Middle frontal gyrus (tissue), 1 donor: ENCODE measurements at regions not wholly inside any gene's neighbourhood (a gene's known extent, or its start where the extent isn't known, plus 50 kb on each side); places are given as distances from the start of the nearest gene placed in this dataset.

Source experiments
- DNase-seq: peaks from one replicate; pipeline ENCODE4 v3.0.0-alpha.2; 2015; ENCODE audit warnings: low spot score; ENCODE audit errors: extremely low spot score

DNA sequence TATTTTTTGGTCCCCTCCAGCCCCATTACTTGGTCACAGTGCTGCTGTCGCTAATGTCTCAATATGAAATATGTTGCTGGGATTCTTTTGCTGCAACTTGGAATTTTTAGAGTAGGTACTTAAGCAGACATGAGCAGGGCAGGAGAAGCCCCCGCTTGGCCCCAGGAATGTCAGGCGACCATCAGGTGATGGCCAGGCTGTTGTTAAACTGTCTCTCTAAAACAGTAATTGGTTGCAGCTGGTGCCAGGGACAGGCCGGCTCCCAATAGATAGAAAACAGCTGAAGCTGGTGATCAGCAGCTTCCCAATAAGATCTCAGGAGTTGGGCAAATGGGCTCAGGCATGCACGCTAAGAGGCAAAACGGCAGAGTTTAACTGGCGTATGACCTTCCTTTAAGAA lies 329.9 kb upstream of the TBL1XR1 start:
- DNase-seq, result no peak

DNA sequence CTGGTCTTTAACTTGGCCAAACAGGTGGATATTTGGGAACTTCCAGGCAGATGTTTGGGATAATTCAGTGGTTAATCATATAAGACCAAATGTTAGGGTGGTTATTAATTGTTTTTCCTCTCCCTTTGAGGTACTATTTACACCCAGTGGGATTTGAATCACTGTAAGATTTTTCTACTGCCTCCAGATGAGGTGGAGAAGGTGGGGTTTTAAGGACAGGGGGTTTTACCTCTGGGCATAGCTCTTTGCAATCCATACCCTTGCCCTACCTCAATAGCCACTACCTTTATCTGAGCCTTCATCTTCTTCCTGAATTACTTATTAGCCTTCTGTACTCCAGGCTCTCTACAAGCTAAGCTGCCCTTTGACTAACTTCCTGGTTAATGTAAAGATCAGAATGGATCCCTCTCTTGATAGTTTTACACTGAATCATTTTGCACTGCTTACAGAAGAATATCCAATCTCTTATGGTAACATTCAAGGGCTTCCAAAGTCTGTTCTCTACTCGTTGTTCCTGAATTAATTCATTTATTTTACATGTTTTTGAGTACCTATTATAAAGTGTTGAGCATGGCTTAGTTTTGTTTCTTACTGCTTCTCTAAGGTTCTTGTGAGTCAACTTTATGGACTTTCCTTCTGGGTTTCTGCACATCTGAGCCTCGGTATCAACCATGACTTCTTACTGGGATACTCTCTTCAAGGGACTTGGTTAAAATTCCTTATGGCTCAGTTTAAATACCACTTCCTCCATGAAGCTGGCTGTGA lies 331.2 kb upstream of the TBL1XR1 start:
- no peak for DNase-seq

DNA sequence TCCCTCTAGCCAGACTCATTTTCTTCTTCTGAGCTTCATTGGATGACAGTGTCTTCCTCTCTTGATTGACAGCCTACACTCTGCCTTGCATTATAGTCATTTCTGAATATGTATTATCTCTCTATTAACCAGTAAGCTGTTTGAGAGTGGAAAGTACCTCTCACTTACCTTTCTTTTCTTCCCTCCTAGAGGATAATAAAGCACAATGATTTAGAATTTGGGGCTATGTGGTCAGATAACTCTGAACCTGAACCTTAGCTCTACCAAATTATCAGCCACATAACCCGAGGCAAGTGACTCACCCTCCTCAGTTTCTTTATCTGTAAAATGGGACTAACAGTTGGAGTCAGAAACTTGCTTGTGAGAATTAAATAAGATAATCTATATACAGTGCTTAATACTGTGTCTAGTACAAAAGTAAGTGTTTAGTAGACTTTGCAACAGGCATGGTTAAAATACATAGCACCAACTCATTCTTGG lies 331.8 kb upstream of the TBL1XR1 start:
- DNase-seq, result no peak

DNA sequence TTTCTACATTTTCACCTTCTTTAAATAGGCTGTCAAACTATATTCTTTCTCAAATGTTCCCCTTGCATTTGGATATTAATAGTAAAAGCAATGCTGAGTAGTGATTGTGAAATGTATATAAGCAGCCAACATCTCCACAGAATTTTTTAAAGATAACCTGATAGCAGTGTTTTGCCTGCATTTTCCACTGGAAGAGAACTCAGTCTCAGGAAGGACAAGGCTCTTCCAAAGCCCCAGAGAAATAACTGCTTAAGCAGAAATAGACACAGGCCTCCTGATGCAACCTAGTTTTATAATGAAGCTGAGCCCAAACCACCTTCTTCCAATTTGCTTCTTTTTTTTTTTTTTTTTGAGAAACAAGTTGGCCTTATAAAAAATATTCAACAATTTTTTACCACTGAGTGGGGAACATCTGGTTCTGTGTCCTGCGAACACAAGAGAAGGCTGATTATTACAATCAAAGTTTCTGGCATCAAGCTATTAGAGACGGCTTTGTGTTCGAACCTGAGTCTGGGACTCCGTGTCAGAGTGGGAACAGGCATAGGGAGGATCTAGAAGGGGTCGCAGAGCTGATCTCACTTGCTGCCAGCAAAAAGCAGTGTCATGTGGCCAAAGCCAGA lies 332.5 kb upstream of the TBL1XR1 start:
- no peak for DNase-seq

DNA sequence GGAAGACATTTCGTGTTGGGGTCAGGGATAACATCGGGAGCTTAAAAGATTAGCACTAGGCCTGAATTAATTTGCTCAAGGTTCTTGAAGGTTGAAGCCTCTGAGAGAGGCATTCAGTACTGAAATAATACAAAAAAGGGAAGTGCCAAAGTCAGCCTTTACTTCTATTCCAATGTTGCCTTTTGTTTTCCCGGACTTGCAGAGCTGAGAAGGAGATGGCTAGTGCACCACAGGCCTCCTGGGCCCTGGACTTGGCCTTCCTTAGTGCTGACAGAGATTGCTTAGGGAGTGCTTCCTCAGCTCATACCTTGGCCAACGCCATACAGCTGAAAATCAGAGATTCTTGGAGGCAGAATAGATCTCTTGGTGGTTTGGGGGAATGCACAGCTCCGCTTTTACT lies 333.6 kb upstream of the TBL1XR1 start:
- no peak for DNase-seq

DNA sequence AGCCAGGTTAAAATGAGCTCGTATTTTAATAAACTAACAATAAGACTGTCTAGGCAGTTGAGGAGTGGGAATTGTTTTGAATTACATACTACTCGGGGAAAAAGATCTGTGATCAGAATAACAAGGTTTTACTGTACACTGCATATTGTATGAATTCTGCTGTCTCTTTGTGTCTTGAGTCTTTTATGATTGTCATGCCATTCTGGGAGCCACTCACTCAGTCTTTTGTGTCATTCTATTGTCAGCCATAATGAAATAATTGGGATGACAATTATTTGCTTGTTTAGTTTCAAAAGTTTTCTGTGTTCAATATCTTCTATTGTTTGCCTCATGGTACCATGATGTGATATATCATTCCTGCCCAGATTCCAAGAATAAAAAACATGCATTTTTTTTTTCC lies 339.6 kb upstream of the TBL1XR1 start:
- DNase-seq, result no peak

DNA sequence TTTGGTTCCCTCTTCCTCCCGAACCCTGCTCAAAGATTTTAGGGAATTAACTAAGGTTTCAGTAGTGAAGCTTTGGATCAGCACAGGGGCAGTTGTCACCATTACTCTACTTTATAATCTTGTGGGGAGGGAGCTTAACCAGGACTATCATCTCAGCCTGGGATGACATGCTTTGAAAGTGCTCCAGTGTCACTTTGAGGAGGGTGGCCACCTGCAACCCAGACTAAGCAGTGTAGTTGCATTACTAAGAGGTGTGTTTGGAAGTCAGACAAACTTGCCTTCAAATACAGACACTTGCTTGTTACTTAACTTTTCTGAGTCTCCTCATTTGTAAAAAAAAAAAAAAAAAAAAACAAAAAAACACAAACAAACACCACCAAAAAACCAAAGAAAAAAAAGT lies 340.3 kb upstream of the TBL1XR1 start:
- no peak for DNase-seq

DNA sequence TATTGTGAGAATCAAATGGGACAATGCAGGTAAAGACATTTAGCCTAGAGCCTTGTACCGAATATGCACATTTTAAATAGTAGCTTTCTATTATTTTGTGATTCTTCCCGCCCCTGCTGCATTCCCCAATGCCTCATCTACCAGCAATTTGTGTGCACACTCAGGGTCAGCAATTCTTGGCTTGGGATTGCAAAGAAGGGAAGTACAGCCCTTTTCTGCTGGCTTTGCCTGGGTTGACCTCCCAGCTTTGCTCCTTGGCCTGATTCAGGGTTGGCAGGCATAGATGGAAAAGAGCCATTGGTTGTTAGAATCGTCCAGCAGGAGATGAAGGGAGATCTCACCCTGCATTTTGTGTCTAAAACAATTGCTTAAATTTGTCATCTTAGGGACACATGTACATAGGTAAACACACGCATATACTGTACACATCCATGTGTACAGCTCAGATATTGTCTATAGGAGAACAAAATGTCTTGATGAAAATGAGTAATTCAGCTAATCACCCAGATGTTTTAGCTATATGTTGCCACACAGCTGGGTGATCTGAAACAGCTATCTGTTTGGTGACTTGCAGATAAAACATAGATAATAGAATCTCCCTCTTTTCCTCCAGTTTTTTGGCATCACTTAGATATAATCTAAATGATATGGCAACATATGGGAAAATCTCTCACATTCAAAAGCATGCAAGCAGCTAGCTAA lies 340.9 kb upstream of the TBL1XR1 start:
- peak; percentile 26 for DNase-seq

GRCh38 chr3:177538750-177539730 lies 341.8 kb upstream of the TBL1XR1 start:
- no peak for DNase-seq

- no peak for DNase-seq
Observed at GRCh38 chr3:177541541-177541940, 344.3 kb upstream of the TBL1XR1 start.

DNA sequence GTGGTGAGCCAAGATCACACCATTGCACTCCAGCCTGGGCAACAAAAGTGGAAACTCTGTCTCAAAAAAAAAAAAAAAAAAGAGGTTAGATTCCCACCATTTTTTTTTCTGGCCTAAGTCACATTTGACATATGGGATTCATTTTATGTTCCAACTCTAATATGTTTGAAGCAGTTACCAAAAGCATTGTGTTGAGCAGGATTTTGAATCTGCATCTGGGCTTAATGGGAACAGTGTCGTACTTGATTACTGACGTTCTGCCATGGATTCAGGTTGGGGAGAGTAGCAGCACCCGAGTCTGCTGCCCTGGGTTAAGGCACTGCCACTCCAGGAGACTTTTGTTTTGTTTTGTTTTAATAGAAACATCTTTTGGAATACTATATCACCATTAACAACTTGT lies 348.7 kb upstream of the TBL1XR1 start:
- DNase-seq, result no peak

GRCh38 chr3:177547711-177548350 lies 350.5 kb upstream of the TBL1XR1 start:
- no peak for DNase-seq

DNA sequence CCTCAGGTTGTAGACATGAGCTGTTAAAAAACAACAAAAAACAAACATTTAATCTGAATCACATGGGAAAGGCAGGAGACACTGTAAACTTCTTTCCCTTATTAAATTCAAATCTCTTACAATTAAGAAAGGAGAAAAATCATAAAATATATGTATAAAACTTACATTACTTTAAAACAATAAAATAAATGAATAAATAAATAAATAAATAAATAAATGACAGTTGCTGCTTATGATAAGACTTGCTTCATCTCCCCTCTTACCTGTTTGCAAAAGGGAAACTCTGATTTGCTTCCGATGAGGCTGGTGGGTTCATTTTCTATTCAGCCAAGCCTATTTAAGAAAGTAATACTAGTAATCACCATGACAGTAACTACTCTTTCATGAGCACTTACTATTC lies 353.4 kb upstream of the TBL1XR1 start:
- no peak for DNase-seq

GRCh38 chr3:177551431-177551836 lies 354.2 kb upstream of the TBL1XR1 start:
- DNase-seq, result no peak

DNA sequence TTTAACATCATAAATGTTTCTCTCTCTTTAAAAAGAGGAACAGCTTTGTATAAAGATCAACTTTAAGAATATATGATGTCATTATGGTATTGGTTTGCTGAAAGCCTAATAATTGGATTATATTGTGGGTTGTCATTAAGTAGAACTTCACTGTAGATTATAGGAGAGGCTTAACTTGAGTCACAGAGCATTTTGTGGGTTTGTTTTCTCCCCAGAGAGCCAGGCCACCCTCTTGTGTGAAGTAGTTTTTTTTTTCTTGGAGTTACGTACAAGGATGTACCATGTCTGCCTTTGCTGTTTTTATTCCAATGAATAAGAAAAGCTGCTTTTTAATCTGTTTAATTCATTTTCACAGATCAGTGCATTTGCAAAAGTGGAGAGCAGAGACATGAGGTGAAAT lies 354.8 kb upstream of the TBL1XR1 start:
- no peak for DNase-seq

GRCh38 chr3:177553012-177553411 lies 355.7 kb upstream of the TBL1XR1 start:
- no peak for DNase-seq

- no peak for DNase-seq
Observed at GRCh38 chr3:177553579-177553978, 356.3 kb upstream of the TBL1XR1 start.

DNA sequence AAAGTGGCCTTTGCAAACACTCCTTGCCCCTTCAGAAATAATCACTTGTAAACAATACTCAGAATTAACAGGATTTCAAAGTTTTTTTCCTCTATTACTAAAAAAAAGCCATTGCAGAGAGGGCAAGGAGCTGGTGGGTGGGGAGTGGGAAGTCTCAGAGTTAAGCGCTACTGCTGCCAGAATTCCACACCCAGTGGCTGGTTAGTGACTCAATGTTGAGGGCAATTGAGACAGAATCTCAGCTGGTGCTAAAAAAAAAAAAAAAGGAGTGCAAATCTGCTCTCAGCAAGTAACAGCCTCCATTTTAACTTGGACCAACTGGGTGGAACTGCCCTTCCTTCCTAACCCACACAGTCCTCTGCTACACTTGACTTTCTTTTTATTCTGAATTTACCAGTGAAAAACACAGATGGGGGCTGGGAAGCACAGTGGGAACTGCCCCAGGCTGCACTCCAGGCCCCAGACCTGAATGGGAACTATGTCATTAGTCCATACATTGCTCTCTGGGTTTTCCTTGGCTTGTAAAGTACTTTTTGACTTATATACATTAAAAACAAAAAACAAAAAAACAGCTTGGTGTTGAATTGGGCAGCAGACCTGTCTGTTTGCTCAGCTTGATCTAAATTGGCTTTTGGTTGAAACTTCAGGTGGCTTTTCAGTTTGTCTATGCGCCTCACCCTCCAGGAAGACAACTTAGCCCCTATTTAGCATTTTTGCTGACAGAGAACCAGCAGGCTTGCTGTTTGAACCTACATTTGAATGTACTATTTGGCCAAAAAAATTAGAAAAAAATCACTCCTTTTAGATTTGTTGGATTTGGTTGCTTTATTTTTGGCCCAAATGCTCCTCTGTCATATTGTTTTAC lies 357.8 kb upstream of the TBL1XR1 start:
- no peak for DNase-seq

- no peak for DNase-seq
Observed at GRCh38 chr3:177557548-177557947, 360.3 kb upstream of the TBL1XR1 start.

DNA sequence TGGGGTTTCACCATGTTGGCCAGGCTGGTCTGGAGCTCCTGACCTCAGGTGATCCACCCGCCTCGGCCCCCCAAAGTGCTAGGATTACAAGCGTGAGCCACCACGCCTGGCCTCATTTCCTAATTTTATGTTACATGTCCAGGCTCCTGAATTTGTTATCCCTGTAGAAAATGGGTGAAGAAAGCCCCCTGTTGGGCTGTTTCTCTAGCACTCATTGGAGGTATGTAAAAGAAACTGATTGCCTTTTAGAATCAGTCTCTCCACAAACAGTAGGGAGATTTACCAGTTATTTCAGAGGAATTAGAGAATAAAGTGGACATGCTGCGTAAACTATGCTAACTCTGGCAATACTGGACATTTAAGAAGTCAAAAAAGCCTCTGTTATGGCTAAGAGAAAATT lies 364.1 kb upstream of the TBL1XR1 start:
- DNase-seq, result no peak
